HG02870 (cell line): ENCODE measurements at regions not wholly inside any gene's neighbourhood (a gene's known extent, or its start where the extent isn't known, plus 50 kb on each side); places are given as distances from the start of the nearest gene placed in this dataset.

Source experiments
- ATAC-seq: cut with Tn5 transposase; IDR thresholded peaks from one replicate; pipeline ENCODE4 v1.9.1; 2021; ENCODE audit warnings: mild to moderate bottlenecking, moderate library complexity; ENCODE audit not compliant: unreplicated experiment

GRCh38 chr9:2559192-2560152 lies 62.1 kb upstream of the VLDLR start:
- ATAC-seq, result no peak

- no peak for ATAC-seq
Measured at GRCh38 chr9:2560180-2560579, 61.4 kb upstream of the VLDLR start.

- no peak for ATAC-seq
Measured at GRCh38 chr9:2565676-2566340, 55.8 kb upstream of the VLDLR start.

GRCh38 chr9:2567922-2568321 lies 53.7 kb upstream of the VLDLR start:
- ATAC-seq, result no peak

GRCh38 chr9:2568689-2569088 lies 52.9 kb upstream of the VLDLR start:
- ATAC-seq, result no peak

GRCh38 chr9:2570615-2571479 lies 50.7 kb upstream of the VLDLR start:
- ATAC-seq, result peak; percentile 84
